ENCODE measurements at regions not wholly inside any gene's neighbourhood (a gene's known extent, or its start where the extent isn't known, plus 50 kb on each side); places are given as distances from the start of the nearest gene placed in this dataset.

- no peak overlapping the region for H3K4ac ChIP-seq (ENCODE audit: low read depth, low read length)
- no peak overlapping the region for H2AK5ac ChIP-seq (ENCODE audit: low read depth, low read length)
- H4K5ac ChIP-seq (ENCODE audit: low read depth, low read length) = no peak overlapping the region
- H3K9me1 ChIP-seq (ENCODE audit: insufficient read depth, low read length) = no peaks in the 10 kb centered on the region
- H3K36me3 ChIP-seq (ENCODE audit: control insufficient read depth, insufficient read depth, low read length) = no peaks in the 10 kb centered on the region
- 30% methylated on average over 1 of the region's 4 CpGs; no CpG with 5 or more reads in 1 of the 2 experiments for WGBS, 2 experiments (ENCODE audit: extremely low coverage in 2 of 2, insufficient read length in 1 of 2)
- H2AK9ac ChIP-seq (replicated peaks; ENCODE audit: low read depth, low read length, poor library complexity) = no peak overlapping the region
- H3K4me2 ChIP-seq (ENCODE audit: low read depth, low read length) = no peak overlapping the region
- H3K9ac ChIP-seq (ENCODE audit: low read depth, low read length) = no peak overlapping the region
- in situ Hi-C loops (cut with MboI; ENCODE audit: low sequenced_read_pairs) = no loop called here
- H3K27me3 ChIP-seq (ENCODE audit: control insufficient read depth, insufficient read depth, low read length) = no peaks in the 10 kb centered on the region
- no peak overlapping the region for H3K27ac ChIP-seq (ENCODE audit: insufficient read depth, low read length)
- no peak for ATAC-seq (ENCODE audit: low read depth)
- no peak overlapping the region for H4K91ac ChIP-seq (ENCODE audit: insufficient read depth, low read depth, low read length)
- no peak overlapping the region for H2AFZ ChIP-seq (replicated peaks; ENCODE audit: low read length, poor library complexity)
- no peaks in the 10 kb centered on the region for H4K20me1 ChIP-seq (ENCODE audit: insufficient read depth, low read length)
- DNase-seq = no peak
- no peak overlapping the region for H3K18ac ChIP-seq (ENCODE audit: low read depth, low read length)
- no peak overlapping the region for H2BK120ac ChIP-seq (ENCODE audit: low read depth, low read length)
- ChIA-PET POLR2A (ENCODE audit: unreplicated experiment) (no interaction called here), CTCF (interaction anchor here (0.5 kb wide), 1 partner anchor 181 kb away, joined by 3 read pairs; no protein-coding TSS in a partner anchor)
- H3K79me1 ChIP-seq (ENCODE audit: low read depth in 1 of 2, low read length in 2 of 2) = no peaks in the 10 kb centered on the region
- H2BK5ac ChIP-seq (ENCODE audit: low read depth, low read length, poor library complexity, severe bottlenecking) = no peak overlapping the region
- intact Hi-C loops (cut with micrococcal nuclease) = no loop called here
- no peak overlapping the region for H3K14ac ChIP-seq (replicated peaks; ENCODE audit: low read depth, low read length)
- dilution Hi-C loops (cut with HindIII; ENCODE audit: low sequenced_read_pairs, unreplicated experiment) = no loop called here
- H2BK20ac ChIP-seq (ENCODE audit: low read depth, low read length) = no peak overlapping the region
- H3K23ac ChIP-seq (ENCODE audit: low read depth, low read length) = no peak overlapping the region
- H3K4me1 ChIP-seq (ENCODE audit: control insufficient read depth, insufficient read depth, low read length) = no peaks in the 10 kb centered on the region
- H3K4me3 ChIP-seq (ENCODE audit: insufficient read depth, low read depth, low read length) = no peak overlapping the region
- no peak overlapping the region for H4K8ac ChIP-seq (ENCODE audit: low read depth in 2 of 2, low read length in 2 of 2)
- no peak overlapping the region for H3K56ac ChIP-seq (ENCODE audit: extremely low read depth, insufficient read depth, low read length)
- BruUV-seq (replicated peaks) = no TSS peak
- H3K9me3 ChIP-seq (ENCODE audit: control insufficient read depth, insufficient read depth, low read length) = no peaks in the 10 kb centered on the region; the same call in 1 of the 2 replicates
- TF ChIP-seq POLR2A (IDR thresholded peaks at IDR 0.05; ENCODE audit: low read depth, low read length) (no peak), RCOR1 (IDR thresholded peaks at IDR 0.05; ENCODE audit: insufficient replicate concordance, low read length) (no peak), NFE2L2 (IDR thresholded peaks at IDR 0.05; ENCODE audit: low read depth, low read length) (no peak), MXI1 (IDR thresholded peaks at IDR 0.05; ENCODE audit: borderline replicate concordance, low read depth, low read length) (no peak), SMC3 (IDR thresholded peaks at IDR 0.05; ENCODE audit: low read depth, low read length) (no peak), BHLHE40 (IDR thresholded peaks at IDR 0.05; ENCODE audit: low read depth, low read length) (no peak), CTCF (conservative IDR thresholded peaks at IDR 0.05; ENCODE audit: low read depth, low read length) (no peak), RFX5 (IDR thresholded peaks at IDR 0.05; ENCODE audit: low read depth, low read length) (no peak), FOS (IDR thresholded peaks at IDR 0.05; ENCODE audit: low read depth, low read length) (no peak), USF2 (IDR thresholded peaks at IDR 0.05; ENCODE audit: low read depth, low read length) (no peak), CEBPB (IDR thresholded peaks at IDR 0.05; ENCODE audit: low read depth, low read length) (no peak), MAZ (IDR thresholded peaks at IDR 0.05; ENCODE audit: borderline replicate concordance, low read depth, low read length) (no peak), MAFK (IDR thresholded peaks at IDR 0.05; ENCODE audit: low read depth, low read length) (no peak)
- no peak overlapping the region for H2BK15ac ChIP-seq (ENCODE audit: low read depth, low read length)
These were observed 415.4 kb downstream of the TTLL7 start for GRCh38 chr1:83583351-83584014.
